ENCODE measurements at regions not wholly inside any gene's neighbourhood (a gene's known extent, or its start where the extent isn't known, plus 50 kb on each side); places are given as distances from the start of the nearest gene placed in this dataset.

DNA sequence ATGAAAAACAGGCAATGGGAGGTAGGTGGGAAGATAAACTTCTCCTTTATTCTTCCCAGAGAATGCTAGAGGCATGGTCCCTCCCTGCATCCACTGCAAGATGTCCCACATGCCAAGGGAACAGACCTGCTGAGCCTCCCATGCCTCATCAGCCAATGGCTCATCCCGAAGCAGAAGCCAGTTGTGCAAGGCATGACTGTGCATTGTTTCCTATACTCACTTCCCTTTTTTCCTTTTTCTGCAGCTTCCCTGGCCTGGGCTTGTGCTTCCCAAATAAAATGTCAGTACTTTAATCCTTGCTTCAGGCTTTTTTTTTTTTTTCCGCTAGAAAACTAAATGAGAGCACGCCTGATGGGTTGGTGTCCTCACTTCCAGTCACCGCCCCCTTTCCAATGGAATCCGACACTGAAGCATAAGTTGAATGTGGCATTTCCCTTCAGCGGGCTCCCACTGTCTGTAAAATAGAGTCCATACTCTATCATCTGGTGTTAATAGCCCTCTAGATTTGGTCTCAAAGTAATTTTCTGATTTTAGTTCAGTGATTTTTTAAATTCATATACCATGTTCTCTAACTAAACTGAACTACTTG, 239.0 kb upstream of the JADE1 start:
- TF ChIP-seq CTCF (IDR thresholded peaks at IDR 0.05; ENCODE audit: low read length) (no peak), EZH2 (IDR thresholded peaks at IDR 0.05; ENCODE audit: borderline replicate concordance, low read length) (no peak)
